Left ventricle myocardium superior (tissue), 1 donor: ENCODE measurements at regions not wholly inside any gene's neighbourhood (a gene's known extent, or its start where the extent isn't known, plus 50 kb on each side); places are given as distances from the start of the nearest gene placed in this dataset.

Experiments
- ATAC-seq: fragments of 200-7000 bp; cut with Tn5 transposase; one replicate; pipeline ENCODE4 v1.9.1; 2020; ENCODE audit warnings: mild to moderate bottlenecking, moderate library complexity
- DNase-seq: peaks from one replicate; pipeline ENCODE4 v3.0.0-alpha.2; 2020
- intact Hi-C: fragments of 100-400 bp; cut with micrococcal nuclease; formaldehyde crosslinking; loops from one replicate; pipeline ENCODE4 v1.11.0; 2022
- donor health status: DM: no; HTN: yes; CAD: no; lungs with severe emphysema.

GRCh38 chr9:82680179-82680935 lies 382.6 kb downstream of the RASEF start:
- ATAC-seq, result no peak
- no peak for DNase-seq
- intact Hi-C loops, result no loop called here

GRCh38 chr9:82681809-82682208 lies 381.1 kb downstream of the RASEF start:
- intact Hi-C loops, result no loop called here
- ATAC-seq, result no peak

GRCh38 chr9:82682431-82682830 lies 380.5 kb downstream of the RASEF start:
- intact Hi-C loops, result no loop called here
- ATAC-seq (no peak), DNase-seq (no peak)

More at GRCh38 chr9:82681809-82682208, 381.1 kb downstream of the RASEF start:
- no peak for DNase-seq

- no peak for ATAC-seq
- intact Hi-C loops, result no loop called here
- DNase-seq, result no peak
These were observed 367.2 kb downstream of the RASEF start for GRCh38 chr9:82695704-82696103.

GRCh38 chr9:82706786-82707185 lies 356.2 kb downstream of the RASEF start:
- DNase-seq, result no peak
- intact Hi-C loops, result no loop called here
- ATAC-seq, result no peak

GRCh38 chr9:82716821-82717220 lies 346.1 kb downstream of the RASEF start:
- no peak for ATAC-seq
- intact Hi-C loops, result no loop called here
- no peak for DNase-seq

- intact Hi-C loops, result no loop called here
- no peak for DNase-seq
- ATAC-seq, result no peak
These were observed 342.4 kb downstream of the RASEF start for GRCh38 chr9:82720515-82720914.

GRCh38 chr9:82721593-82721992 lies 341.3 kb downstream of the RASEF start:
- ATAC-seq, result no peak
- DNase-seq, result no peak
- intact Hi-C loops, result no loop called here

- ATAC-seq (no peak), DNase-seq (no peak)
- intact Hi-C loops, result no loop called here
These were observed 340.9 kb downstream of the RASEF start for GRCh38 chr9:82722051-82722450.

GRCh38 chr9:82722561-82722960 lies 340.4 kb downstream of the RASEF start:
- ATAC-seq, result no peak
- no peak for DNase-seq
- intact Hi-C loops, result no loop called here

GRCh38 chr9:82726424-82727276 lies 336.3 kb downstream of the RASEF start:
- intact Hi-C loops, result no loop called here
- ATAC-seq, result no peak
- DNase-seq, result no peak

- intact Hi-C loops, result no loop called here
- ATAC-seq (no peak), DNase-seq (no peak)
These were observed 333.8 kb downstream of the RASEF start for GRCh38 chr9:82729141-82729540.

GRCh38 chr9:82729991-82730589 lies 332.9 kb downstream of the RASEF start:
- intact Hi-C loops, result no loop called here
- ATAC-seq, result no peak
- DNase-seq, result no peak

- intact Hi-C loops, result no loop called here
- ATAC-seq (no peak), DNase-seq (no peak)
These were observed 330.0 kb downstream of the RASEF start for GRCh38 chr9:82732928-82733327.

GRCh38 chr9:82736126-82736525 lies 326.8 kb downstream of the RASEF start:
- no peak for DNase-seq
- intact Hi-C loops, result no loop called here
- no peak for ATAC-seq

GRCh38 chr9:82736701-82737100 lies 326.2 kb downstream of the RASEF start:
- ATAC-seq (no peak), DNase-seq (no peak)
- intact Hi-C loops, result no loop called here

GRCh38 chr9:82745919-82746318 lies 317.0 kb downstream of the RASEF start:
- intact Hi-C loops, result no loop called here
- DNase-seq (no peak), ATAC-seq (no peak)

- ATAC-seq, result no peak
These were observed 312.5 kb downstream of the RASEF start for GRCh38 chr9:82750411-82750913.

GRCh38 chr9:82757924-82758323 lies 305.0 kb downstream of the RASEF start:
- intact Hi-C loops, result no loop called here
- ATAC-seq, result no peak
- DNase-seq, result no peak

More at GRCh38 chr9:82750411-82750913, 312.5 kb downstream of the RASEF start:
- intact Hi-C loops, result no loop called here
- no peak for DNase-seq

GRCh38 chr9:82761027-82761426 lies 301.9 kb downstream of the RASEF start:
- intact Hi-C loops, result no loop called here
- ATAC-seq (no peak), DNase-seq (no peak)
